ENCODE measurements at regions not wholly inside any gene's neighbourhood (a gene's known extent, or its start where the extent isn't known, plus 50 kb on each side); places are given as distances from the start of the nearest gene placed in this dataset.

DNA sequence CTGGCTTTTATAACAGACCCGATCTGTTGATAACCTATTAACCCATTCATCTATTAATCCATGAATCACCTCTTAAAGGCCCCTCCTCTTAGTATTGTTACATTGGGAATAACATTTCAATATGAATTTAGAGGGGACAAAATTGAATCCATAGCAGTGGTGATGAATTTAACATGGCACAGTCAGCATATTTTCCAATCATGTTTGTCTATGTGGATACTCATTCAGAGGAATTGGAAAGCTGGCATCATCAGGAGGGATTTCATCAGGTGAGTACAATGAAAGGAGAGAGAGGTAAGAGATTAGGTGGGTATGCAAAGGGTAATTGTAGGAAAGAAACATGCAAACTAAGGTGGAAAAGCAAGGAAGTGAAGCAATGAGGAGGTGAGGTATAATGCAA is 59.6 kb upstream of the FOXN2 start:
- no peak for DNase-seq (ENCODE audit: extremely low read depth, insufficient read length)
- no peaks in the 10 kb centered on the region for H3K27me3 ChIP-seq (replicated peaks; ENCODE audit: control insufficient read depth, insufficient read depth, low read length)
- no peaks in the 10 kb centered on the region for H3K36me3 ChIP-seq (ENCODE audit: control insufficient read depth, insufficient read depth, low read length)
- H3K4me3 ChIP-seq (replicated peaks; ENCODE audit: low read depth, low read length) = no peak overlapping the region
- TF ChIP-seq, protein P1, sequence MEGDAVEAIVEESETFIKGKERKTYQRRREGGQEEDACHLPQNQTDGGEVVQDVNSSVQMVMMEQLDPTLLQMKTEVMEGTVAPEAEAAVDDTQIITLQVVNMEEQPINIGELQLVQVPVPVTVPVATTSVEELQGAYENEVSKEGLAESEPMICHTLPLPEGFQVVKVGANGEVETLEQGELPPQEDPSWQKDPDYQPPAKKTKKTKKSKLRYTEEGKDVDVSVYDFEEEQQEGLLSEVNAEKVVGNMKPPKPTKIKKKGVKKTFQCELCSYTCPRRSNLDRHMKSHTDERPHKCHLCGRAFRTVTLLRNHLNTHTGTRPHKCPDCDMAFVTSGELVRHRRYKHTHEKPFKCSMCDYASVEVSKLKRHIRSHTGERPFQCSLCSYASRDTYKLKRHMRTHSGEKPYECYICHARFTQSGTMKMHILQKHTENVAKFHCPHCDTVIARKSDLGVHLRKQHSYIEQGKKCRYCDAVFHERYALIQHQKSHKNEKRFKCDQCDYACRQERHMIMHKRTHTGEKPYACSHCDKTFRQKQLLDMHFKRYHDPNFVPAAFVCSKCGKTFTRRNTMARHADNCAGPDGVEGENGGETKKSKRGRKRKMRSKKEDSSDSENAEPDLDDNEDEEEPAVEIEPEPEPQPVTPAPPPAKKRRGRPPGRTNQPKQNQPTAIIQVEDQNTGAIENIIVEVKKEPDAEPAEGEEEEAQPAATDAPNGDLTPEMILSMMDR (IDR thresholded peaks at IDR 0.05; ENCODE audit: insufficient read depth, low read length, poor library complexity, severe bottlenecking) = no peak

DNA sequence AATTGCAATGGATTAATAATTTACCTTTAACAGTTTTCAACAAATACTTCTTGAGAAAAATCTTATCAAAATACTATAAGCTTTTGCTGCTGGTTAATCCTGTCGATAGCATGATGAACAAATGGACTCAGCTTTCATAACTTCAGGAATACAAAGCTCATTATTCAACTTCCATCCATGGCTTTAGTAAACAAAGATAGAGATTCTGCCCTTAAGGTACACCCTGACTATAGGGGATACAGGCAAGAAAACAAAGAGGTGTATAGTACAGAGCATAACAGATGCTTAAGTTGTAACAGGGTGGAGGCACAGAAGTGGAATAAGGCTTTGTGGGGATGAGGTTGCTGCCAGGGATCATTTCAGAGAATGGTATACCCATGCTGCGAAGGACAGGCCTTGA is 57.0 kb upstream of the FOXN2 start:
- Histone ChIP-seq H3K4me3 (replicated peaks; ENCODE audit: low read depth, low read length) (no peak overlapping the region), H3K36me3 (ENCODE audit: control insufficient read depth, insufficient read depth, low read length) (no peaks in the 10 kb centered on the region), H3K27me3 (replicated peaks; ENCODE audit: control insufficient read depth, insufficient read depth, low read length) (no peaks in the 10 kb centered on the region)
- DNase-seq (ENCODE audit: extremely low read depth, insufficient read length) = no peak
- TF ChIP-seq, protein P1 (IDR thresholded peaks at IDR 0.05; ENCODE audit: insufficient read depth, low read length, poor library complexity, severe bottlenecking) = no peak

- no peaks in the 10 kb centered on the region for H3K27me3 ChIP-seq (replicated peaks; ENCODE audit: control insufficient read depth, insufficient read depth, low read length)
- TF ChIP-seq, protein P1 (IDR thresholded peaks at IDR 0.05; ENCODE audit: insufficient read depth, low read length, poor library complexity, severe bottlenecking) = no peak
- H3K36me3 ChIP-seq (ENCODE audit: control insufficient read depth, insufficient read depth, low read length) = no peaks in the 10 kb centered on the region
- H3K4me3 ChIP-seq (replicated peaks; ENCODE audit: low read depth, low read length) = no peak overlapping the region
- no peak for DNase-seq (ENCODE audit: extremely low read depth, insufficient read length)
Observed at GRCh38 chr2:48258481-48259149, 55.9 kb upstream of the FOXN2 start.

- no peak for DNase-seq (ENCODE audit: extremely low read depth, insufficient read length)
- Histone ChIP-seq H3K36me3 (ENCODE audit: control insufficient read depth, insufficient read depth, low read length) (no peaks in the 10 kb centered on the region), H3K4me3 (replicated peaks; ENCODE audit: low read depth, low read length) (no peak overlapping the region), H3K27me3 (replicated peaks; ENCODE audit: control insufficient read depth, insufficient read depth, low read length) (no peaks in the 10 kb centered on the region)
- TF ChIP-seq, protein P1 (IDR thresholded peaks at IDR 0.05; ENCODE audit: insufficient read depth, low read length, poor library complexity, severe bottlenecking) = no peak
Observed at GRCh38 chr2:48259811-48260210, 54.7 kb upstream of the FOXN2 start.

DNA sequence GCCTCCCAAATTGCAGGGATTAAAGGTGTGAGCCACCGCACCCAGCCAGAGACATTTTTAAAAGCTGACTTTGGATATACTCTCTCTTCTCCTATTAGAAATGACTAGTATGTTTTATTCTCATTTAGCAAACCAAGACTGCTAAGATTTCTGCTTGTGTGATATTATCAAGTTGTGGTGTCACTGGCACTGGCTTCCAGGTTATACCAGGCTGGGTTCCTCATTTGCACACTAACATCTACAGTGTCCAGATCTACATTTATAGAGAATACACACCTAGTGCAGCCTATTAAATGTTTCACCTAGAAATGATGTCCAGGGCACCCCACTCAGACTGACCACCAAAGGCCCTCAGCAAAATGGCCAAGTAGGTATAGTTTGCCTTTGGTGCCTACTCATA is 49.9 kb upstream of the FOXN2 start:
- Histone ChIP-seq H3K27me3 (replicated peaks; ENCODE audit: control insufficient read depth, insufficient read depth, low read length) (no peaks in the 10 kb centered on the region), H3K4me3 (replicated peaks; ENCODE audit: low read depth, low read length) (no peak overlapping the region), H3K36me3 (ENCODE audit: control insufficient read depth, insufficient read depth, low read length) (no peaks in the 10 kb centered on the region)
- no peak for DNase-seq (ENCODE audit: extremely low read depth, insufficient read length)
- TF ChIP-seq, protein P1 (IDR thresholded peaks at IDR 0.05; ENCODE audit: insufficient read depth, low read length, poor library complexity, severe bottlenecking) = no peak
